Posterior vena cava (tissue), 2 donors: ENCODE measurements at regions not wholly inside any gene's neighbourhood (a gene's known extent, or its start where the extent isn't known, plus 50 kb on each side); places are given as distances from the start of the nearest gene placed in this dataset.

ENCODE experiments used
- DNase-seq: peaks from one replicate; pipeline ENCODE4 v3.0.0-alpha.2; 2020; ENCODE audit warnings: low spot score
- intact Hi-C, 2 donors: fragments of 100-400 bp; cut with DNase I; formaldehyde crosslinking; loops; one replicate each; pipeline versions ENCODE4 v1.14.1 to v1.14.2; 2022 to 2023
- donor health status: DM: yes; HTN: yes; CAD: no.
- donor health status: DM: yes; HTN: yes; CAD: no.

DNA sequence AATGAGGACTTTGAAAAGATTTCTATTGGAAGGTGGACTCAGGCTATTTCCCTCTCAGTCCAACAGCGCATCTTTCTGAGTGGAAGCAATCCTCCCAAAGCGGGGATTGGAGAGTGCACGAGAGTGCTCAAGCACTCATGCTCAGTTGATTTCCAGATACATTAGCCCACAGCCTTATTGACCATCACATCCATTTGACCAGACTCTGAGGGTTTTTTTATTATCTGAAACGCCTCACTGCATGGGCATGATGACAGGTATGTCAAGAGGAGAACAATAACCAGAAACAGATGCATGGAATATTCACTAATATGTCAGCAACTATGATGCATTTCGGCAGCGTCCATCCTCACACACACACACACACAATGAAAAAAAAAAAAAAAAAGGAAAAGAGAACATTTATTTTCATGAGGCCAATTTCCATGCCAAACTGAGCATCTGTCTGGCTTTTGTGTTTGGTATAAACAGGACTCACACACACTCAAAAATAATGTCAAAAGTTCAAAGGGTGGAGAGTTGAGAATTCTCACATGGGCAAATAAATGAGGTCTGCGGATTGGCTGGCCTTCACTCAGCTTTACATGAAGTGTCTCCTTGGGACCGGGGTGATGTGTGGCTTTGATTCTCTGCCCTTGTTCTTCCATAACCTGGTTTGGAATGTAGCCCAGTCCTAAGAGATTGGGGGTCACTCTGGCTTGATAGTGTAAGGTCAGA lies 371.6 kb downstream of the MCTP2 start:
- intact Hi-C loops: no loop called here
- DNase-seq: no peak

DNA sequence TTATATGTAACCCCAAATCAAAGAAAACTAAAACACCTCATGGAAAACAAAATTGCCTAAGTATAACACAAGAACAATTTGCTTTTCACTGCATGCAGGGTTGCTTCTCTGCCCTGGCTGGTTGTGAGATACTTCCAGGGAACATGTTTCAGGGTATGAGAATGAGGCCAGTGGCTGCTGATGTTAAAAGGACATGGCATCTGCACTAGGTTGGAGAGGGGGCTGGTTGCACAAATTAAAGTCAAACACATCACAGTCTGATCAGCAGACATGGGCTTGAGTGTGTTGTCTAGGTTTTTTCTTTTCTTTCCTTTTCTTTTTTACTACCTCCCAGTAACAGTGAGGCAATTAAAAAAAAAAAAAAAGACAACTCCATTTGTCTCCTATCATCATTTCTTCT lies 374.9 kb downstream of the MCTP2 start:
- DNase-seq: no peak
- intact Hi-C loops: no loop called here

DNA sequence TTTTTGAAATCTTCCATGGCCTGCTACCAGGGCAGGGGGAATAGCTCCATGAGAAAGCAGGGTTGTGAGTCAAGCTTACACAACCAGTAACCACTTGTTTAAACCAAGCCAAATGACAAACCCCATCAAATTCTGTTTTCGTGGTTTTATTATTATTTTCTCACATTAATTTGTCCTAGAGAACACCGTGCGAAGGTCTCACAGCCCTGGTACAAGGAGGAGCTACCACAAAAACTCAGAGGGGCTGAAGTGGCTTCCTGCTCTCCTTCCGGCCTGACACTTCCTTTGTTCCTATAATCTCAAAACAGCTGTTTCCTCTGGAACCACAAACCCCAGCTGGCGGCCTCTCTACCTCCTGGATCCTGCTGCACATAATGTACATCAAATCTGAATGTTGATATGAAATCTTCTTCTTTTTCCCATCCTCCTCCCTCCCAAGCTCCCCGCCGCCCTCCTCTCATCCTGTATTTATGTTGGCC lies 375.9 kb downstream of the MCTP2 start:
- intact Hi-C loops: no loop called here
- no peak for DNase-seq

DNA sequence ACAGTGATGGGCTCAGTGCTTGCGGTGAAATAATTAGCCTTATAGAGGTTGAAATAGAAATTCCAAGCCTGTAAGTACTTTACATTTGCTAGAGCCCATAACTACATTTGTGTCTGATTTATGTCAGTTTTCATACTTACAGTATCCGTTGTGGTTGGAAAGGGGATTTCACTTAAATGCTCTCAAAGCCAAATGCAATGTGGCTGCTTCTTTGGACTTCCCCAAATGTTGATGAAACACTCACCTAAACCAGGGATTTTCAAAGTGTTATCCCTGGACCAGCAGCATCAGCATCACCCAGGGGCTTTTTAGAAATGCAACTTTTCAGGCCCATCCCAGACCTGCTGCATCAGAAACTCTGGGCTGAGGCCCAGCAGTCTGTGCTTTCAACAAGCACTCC lies 378.7 kb downstream of the MCTP2 start:
- intact Hi-C loops: no loop called here
- DNase-seq: no peak

DNA sequence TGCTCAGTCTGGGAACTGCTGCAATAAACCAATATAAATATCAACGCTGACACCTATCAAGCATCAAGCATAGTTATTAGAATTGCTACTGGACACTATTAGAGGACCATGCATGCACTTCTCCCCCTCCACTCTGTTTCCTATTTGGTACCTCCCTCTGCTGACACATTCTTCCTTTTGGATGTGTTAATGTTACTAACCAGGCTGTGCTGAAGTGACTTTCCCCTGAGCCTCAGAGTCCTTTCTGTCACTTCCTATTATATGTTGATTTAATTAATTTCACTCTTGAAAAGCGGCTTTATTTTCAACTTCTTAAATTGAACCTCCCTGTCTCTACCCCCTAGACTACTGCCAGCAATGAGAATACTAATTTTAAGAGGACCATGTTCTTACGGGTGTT lies 379.1 kb downstream of the MCTP2 start:
- no peak for DNase-seq
- intact Hi-C loops: no loop called here

DNA sequence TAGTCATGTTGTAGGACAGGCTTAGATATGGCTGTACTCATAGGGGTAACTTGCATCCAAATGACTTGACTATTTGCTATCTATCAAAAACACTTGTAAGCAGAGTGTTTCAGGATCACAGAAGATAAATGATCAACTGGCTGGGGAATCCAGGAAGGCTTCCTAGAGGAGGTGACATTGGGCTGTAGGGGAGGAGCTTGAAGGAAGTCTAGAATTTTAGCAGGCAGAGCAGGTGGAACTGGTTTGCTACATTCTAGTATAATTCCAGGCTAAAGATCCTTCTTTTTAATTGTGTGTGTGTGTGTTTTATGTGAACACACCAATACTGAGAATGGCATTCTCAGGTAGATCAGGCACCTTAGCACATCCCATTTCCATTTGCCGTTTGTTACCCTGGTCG lies 380.3 kb downstream of the MCTP2 start:
- no peak for DNase-seq
- intact Hi-C loops: no loop called here

DNA sequence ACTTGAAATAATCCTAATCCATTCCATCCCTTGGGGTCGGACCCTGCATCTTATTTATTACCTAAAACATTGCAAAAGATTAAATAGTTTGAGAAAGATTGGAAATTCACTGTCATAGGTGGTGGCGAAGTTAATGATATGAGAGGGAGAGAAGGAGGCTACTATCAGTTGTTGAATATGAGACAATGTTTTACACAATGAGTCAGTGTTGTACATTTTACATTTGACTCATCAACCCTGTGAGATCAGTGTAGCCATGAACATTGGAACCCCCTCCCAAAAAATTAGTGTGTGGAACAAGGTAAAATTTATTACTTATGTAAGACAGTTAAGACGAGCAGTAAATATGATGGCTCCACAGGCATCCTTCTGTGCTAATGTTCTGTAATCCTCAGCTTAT lies 384.3 kb downstream of the MCTP2 start:
- intact Hi-C loops: no loop called here
- DNase-seq: no peak

DNA sequence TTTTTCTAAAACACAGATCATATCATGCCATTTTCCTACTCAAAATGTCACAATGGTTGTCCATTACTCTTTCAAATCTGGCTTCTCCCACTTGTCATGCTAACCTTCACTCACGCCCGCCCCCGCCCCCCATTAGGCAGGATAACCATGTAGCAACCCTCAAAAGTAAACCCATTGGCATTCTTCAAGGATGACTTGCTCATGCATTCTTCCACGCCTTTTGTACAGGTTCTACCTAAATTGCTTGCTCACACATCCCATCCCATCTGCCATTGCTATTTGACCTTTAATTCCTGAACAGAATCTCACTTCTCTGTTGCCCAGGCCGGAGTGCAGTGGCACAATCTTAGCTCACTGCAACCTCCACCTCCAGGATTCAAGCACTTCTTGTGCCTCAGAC lies 389.3 kb downstream of the MCTP2 start:
- DNase-seq: no peak
- intact Hi-C loops: no loop called here

DNA sequence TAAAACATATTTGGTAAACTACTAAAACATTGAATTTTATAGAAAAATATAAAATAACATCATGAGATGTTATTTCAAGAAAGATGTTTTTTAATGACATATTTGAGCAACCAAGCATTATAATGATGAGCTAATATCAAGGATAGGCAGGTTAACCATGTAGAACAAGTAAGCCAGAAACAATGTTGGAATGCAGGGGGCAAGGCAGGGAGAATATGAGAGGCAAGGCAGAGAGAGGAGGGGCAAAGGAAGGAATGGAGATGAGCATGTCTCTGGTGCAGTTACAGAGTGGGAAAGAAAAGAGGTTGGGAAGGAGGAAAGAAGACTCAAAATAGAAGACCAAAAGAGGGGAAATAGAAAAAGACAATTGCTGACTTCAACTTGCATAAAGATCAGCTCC lies 390.4 kb downstream of the MCTP2 start:
- DNase-seq: no peak
- intact Hi-C loops: no loop called here

DNA sequence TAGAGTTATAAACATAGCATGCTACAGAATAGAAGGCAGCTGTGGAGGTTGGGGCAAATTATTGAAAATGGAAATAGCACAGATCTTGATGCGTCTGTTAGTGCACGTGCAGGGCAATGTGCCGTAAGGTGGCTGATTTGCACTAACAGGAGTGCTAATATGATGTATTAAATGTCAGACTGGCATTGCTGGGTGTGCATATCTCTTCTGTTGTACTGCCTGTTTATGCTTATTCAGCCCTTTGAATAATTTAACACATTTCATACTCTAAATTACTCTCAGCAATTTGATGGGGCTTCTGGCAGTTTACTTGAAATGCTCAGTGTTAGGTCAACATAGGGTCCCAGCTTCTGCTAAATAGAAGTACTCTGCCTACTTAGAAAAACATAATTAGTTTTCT lies 395.6 kb downstream of the MCTP2 start:
- intact Hi-C loops: no loop called here
- DNase-seq: no peak

DNA sequence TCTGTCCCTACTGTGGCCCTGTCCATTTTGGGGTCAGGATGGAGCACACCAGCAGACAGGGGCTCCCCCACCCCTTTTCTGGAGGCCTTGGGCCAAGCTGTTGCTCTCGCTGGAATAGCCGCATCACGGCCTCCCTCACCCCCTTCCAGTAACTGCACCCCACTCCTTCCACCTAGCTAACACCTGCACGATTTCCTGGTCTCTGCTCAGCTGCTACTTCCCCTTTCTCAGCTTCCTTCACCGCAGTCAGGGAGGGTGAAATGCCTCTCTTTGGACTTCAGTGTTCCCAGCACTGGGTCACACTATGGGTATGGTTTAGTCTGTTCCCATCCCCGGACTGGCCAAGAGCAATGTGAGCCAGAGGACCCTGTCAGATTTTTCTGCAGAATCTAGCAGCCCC lies 400.2 kb downstream of the MCTP2 start:
- intact Hi-C loops: no loop called here

DNA sequence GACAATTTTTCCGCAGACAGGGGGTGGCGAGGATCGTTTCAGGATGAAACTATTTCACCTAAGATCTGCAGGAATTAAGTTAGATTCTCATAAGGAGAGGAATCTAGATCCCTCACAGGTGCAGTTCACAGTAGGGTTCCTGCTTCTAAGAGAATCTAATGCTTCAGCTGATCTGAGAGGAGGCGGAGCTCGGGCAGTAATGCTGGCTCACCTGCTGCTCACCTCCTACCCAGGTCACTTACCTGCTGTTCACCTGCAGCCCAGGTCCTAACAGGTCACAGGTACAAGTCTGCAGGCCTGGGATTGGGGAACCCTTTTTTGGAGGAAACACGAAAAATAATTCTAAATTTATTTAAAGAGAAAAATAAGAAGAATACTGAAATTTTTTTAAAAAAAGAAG lies 406.8 kb downstream of the MCTP2 start:
- DNase-seq: no peak
- intact Hi-C loops: no loop called here

More for the DNA sequence above, 400.2 kb downstream of the MCTP2 start:
- DNase-seq: no peak

DNA sequence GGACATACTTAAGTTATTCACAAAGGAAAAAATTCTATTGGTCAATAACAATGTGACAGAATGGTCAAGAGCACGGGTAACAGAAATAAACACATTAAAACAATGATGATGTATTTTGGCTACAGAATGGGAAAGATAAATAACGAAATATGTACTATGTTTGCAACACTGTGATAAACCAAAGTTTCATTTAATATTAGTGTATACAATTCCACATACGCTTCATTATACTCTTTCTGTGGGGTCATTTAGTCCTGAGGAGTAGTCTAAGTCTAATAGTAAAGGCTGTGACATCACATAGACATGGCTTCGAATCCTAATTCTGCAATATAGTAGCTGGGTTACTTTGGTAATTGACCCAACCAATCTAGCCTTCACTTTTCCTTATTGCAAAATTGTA lies 408.3 kb downstream of the MCTP2 start:
- intact Hi-C loops: no loop called here
- DNase-seq: no peak

DNA sequence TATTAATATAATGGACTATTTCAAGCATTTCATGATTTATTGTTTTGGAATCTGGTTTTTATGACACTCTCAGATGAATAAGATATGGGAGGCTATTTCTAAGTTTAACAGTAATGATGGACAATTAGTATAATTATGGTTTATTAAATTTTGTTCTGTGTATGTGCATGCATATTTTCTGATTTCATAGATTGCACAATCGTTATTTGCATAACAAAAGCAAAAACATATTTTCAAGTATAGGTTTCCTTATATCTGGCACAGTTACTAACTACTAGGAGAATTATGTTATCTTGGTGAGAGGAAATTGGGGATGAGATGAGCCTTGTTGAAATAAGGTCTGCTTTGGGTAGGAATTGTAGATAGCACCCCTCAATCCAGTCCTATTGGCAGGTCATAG lies 413.1 kb downstream of the MCTP2 start:
- intact Hi-C loops: no loop called here
- DNase-seq: no peak

DNA sequence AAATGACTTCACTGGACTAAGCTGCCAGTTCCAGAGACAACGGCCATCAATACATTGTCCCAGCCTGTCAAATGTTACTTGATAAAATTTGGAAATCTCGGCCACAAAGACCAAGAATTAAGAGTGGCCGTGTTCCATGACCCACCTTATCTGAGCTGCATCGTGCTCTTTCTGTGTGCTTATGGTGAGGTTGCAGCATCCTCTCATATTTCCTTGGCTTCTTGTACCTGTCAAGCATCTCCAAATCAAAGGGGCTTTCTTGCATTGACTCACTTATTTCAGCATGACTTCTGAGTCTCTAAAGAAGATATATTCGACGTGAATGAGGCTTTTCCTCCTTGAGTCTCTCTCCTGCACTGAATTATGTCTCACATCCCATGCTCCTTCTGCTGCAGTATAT lies 421.7 kb downstream of the MCTP2 start:
- intact Hi-C loops: loop anchor here in 1 of 2 donors (5.0 kb wide), 1 partner anchor 291 kb away; no protein-coding TSS in a partner anchor
- no peak for DNase-seq

DNA sequence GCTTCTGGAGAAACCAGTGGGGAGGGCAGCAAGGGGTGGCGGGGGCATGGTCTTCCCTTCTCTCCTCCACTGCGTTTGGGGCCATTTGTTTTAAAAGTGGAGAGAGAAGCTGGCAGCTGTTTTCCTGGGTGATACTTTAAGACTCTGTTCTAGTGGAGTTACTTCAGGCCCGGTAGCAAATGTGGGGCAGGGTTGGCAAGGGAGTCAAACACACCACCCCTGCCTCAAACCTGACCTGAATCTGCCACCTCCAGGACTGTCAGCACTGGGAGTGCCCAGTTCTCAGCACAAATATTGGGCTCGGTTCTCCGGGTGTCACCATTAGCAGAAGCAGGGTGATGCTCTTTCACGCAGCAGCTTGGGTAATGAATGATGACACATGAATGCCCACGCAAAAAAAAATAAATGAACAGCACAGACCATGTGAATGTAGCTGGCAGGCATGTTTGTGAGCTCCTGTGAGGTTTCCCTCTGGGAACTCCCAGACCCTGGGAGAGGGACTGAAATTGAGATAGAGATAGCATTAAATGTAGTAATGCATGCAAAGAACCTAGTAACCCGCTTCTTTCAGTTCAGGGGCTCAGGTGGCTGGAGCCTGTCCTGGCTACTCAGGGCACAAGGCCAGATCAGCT lies 424.0 kb downstream of the MCTP2 start:
- DNase-seq: no peak
- intact Hi-C loops: no loop called here

DNA sequence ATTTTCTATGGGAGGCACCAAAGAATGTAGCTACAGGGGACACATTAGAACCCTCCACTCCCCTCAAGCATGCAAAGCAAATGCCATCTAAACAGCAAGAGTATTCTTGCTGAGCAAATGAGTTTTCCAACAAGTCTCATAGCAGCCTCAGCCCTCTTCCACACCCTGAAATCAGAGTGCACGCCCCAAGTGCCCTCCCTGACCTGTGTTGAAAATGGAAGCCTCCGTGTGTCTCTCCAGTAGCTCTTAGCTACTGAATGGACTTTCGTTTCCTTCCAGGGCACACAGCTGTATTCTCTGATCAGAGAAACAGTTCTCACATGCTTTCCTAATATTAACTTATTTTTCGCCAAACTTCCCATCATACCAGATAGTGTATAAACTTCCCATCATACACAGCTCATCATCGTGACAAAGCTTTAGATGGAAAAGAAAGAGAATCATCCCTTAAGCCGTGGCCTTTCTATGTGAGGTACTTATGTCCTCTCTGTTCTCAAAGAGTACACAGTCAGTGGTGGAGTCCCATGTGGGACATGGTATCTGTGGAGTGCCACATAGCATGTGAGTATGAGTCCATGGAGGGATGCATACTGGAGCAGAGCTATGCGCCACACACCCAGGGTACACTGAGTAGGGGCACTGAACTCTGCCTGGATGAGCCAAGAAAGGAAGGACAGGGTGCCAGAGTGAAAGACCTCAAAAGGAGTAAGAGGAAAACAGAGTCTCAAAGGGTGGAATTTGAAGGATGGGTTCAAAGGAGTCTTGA lies 434.5 kb downstream of the MCTP2 start:
- intact Hi-C loops: no loop called here
- DNase-seq: no peak

DNA sequence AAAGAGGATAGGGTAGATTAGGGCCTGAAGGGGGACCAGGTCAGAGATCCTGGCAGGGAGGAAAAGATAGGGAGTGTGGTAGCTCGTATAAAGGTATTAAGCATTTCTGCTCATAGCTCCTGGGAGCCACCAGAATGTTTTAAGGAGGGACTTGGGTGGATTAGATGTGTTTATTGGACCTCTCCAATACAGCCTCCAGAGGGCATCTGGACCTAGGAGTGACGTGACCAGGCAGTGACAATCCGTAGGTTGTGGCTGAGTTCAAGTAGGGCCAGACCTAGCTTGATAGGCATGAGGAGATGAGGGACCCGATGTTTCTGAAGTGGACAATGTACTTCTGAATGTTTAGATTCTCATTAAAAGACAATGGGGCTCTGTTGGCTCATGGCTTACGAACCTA lies 435.2 kb downstream of the MCTP2 start:
- intact Hi-C loops: no loop called here

DNA sequence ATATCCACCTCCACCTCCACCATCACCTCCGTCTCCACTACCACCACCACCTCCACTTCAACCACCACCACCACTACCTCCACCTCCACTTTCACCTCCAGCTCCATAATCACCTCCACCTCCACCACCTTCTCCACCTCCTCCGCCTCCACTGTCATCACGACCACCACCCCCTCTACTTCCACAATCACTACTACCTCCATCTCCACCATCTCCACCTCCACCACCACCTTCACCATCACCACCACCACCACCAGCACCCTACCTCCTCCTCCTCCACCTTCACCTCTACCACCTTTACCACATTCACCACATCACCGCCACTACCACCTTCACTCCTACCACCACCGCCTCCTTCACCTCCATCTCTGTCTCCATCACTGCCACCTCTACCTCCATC lies 435.7 kb downstream of the MCTP2 start:
- intact Hi-C loops: no loop called here
- DNase-seq: no peak

More for the DNA sequence above, 435.2 kb downstream of the MCTP2 start:
- DNase-seq: no peak

DNA sequence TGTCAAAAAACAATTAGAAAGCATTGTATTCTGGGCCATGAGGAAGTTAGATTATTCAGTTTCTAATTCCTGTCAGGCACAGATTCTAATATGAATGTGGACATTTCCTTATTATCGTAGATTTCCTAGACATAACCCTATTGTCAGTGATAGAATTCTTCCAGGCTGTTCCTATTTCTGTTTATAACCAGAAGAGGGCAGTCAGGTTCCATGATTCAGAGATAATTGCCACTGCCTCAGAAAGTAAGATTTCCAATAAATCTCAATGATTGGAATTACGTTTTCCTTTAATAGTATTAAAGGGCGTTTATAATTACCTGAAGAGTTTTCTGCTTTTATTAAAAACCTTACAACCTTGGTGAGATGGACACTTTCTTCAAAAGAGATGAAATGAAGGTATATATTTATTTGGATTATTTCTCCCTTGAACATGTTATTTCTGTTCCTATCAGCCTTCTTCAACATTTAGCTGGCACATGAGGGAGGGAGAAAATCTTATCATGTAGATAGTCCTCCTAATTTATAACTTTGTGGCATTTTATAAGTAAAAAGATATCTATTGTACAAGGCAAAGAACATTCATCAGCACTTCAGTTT lies 439.2 kb downstream of the MCTP2 start:
- intact Hi-C loops: loop anchor here in 1 of 2 donors (10.0 kb wide), 3 partner anchors 174 to 1684 kb away; no protein-coding TSS in a partner anchor

More for the DNA sequence above, 439.2 kb downstream of the MCTP2 start:
- DNase-seq: no peak
